ENCODE measurements at regions not wholly inside any gene's neighbourhood (a gene's known extent, or its start where the extent isn't known, plus 50 kb on each side); places are given as distances from the start of the nearest gene placed in this dataset.

GRCh38 chr6:144397141-144397540 lies 112.0 kb downstream of the UTRN start:
- TF ChIP-seq, protein P1, sequence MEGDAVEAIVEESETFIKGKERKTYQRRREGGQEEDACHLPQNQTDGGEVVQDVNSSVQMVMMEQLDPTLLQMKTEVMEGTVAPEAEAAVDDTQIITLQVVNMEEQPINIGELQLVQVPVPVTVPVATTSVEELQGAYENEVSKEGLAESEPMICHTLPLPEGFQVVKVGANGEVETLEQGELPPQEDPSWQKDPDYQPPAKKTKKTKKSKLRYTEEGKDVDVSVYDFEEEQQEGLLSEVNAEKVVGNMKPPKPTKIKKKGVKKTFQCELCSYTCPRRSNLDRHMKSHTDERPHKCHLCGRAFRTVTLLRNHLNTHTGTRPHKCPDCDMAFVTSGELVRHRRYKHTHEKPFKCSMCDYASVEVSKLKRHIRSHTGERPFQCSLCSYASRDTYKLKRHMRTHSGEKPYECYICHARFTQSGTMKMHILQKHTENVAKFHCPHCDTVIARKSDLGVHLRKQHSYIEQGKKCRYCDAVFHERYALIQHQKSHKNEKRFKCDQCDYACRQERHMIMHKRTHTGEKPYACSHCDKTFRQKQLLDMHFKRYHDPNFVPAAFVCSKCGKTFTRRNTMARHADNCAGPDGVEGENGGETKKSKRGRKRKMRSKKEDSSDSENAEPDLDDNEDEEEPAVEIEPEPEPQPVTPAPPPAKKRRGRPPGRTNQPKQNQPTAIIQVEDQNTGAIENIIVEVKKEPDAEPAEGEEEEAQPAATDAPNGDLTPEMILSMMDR (IDR thresholded peaks at IDR 0.05), result no peak
- TF ChIP-seq POLR2A (IDR thresholded peaks at IDR 0.05), result no peak
